ENCODE measurements at regions not wholly inside any gene's neighbourhood (a gene's known extent, or its start where the extent isn't known, plus 50 kb on each side); places are given as distances from the start of the nearest gene placed in this dataset.

- H3K27ac Mint-ChIP-seq = no peak overlapping the region
- H3K36me3 ChIP-seq (ENCODE audit: control insufficient read depth, insufficient read depth, low read length) = no peaks in the 10 kb centered on the region
- H3K9me3 Mint-ChIP-seq = peaks cover 5% of the 10 kb centered on the region
- H3K4me1 ChIP-seq (ENCODE audit: control insufficient read depth, insufficient read depth, low read length) = no peaks in the 10 kb centered on the region
- no peaks in the 10 kb centered on the region for H3K27me3 ChIP-seq (ENCODE audit: control insufficient read depth, insufficient read depth, low read length, poor library complexity, severe bottlenecking)
- H3K36me3 Mint-ChIP-seq (ENCODE audit: low read depth) = no peaks in the 10 kb centered on the region
- no peak overlapping the region for H3K27ac ChIP-seq (ENCODE audit: low read depth, low read length)
- H3K4me1 Mint-ChIP-seq = no peaks in the 10 kb centered on the region
- no peak for DNase-seq
- no peak for TF ChIP-seq CTCF (conservative IDR thresholded peaks at IDR 0.05)
- H3K27me3 Mint-ChIP-seq (ENCODE audit: insufficient read depth) = no peaks in the 10 kb centered on the region
- 92 to 95% methylated on average over 2 to 4 of the region's 5 CpGs for WGBS, 2 experiments (ENCODE audit: insufficient coverage in 1 of 2, insufficient read length in 1 of 2)
- H3K4me3 ChIP-seq (ENCODE audit: low read length) = no peak overlapping the region
- H3K4me3 Mint-ChIP-seq = no peak overlapping the region
- H3K9ac ChIP-seq (ENCODE audit: extremely low read depth, low read length, poor library complexity, severe bottlenecking) = no peak overlapping the region
- H3K9me3 ChIP-seq (ENCODE audit: control insufficient read depth, low read length) = peaks cover 6% of the 10 kb centered on the region
These were observed 177.1 kb upstream of the TRIM24 start for GRCh38 chr7:138282997-138283396.

GRCh38 chr7:138285129-138285528 is 174.9 kb upstream of the TRIM24 start:
- no peak overlapping the region for H3K27ac Mint-ChIP-seq
- Histone ChIP-seq H3K27ac (ENCODE audit: low read depth, low read length) (no peak overlapping the region), H3K4me3 (ENCODE audit: low read length) (no peak overlapping the region), H3K27me3 (ENCODE audit: control insufficient read depth, insufficient read depth, low read length, poor library complexity, severe bottlenecking) (no peaks in the 10 kb centered on the region), H3K36me3 (ENCODE audit: control insufficient read depth, insufficient read depth, low read length) (no peaks in the 10 kb centered on the region), H3K9ac (ENCODE audit: extremely low read depth, low read length, poor library complexity, severe bottlenecking) (no peak overlapping the region), H3K9me3 (ENCODE audit: control insufficient read depth, low read length) (peaks cover 27% of the 10 kb centered on the region), H3K4me1 (ENCODE audit: control insufficient read depth, insufficient read depth, low read length) (no peaks in the 10 kb centered on the region)
- TF ChIP-seq CTCF (conservative IDR thresholded peaks at IDR 0.05) = no peak
- no peaks in the 10 kb centered on the region for H3K4me1 Mint-ChIP-seq
- H3K9me3 Mint-ChIP-seq = peaks cover 16% of the 10 kb centered on the region
- H3K27me3 Mint-ChIP-seq (ENCODE audit: insufficient read depth) = no peaks in the 10 kb centered on the region
- H3K4me3 Mint-ChIP-seq = no peak overlapping the region
- no peak for DNase-seq
- 94% methylated on average over 1 of the region's 1 CpG; no CpG with 5 or more reads in 1 of the 2 experiments for WGBS, 2 experiments (ENCODE audit: insufficient coverage in 1 of 2, insufficient read length in 1 of 2)
- H3K36me3 Mint-ChIP-seq (ENCODE audit: low read depth) = peaks cover 3% of the 10 kb centered on the region

- 80 to 91% methylated on average over 1 to 3 of the region's 3 CpGs for WGBS, 2 experiments (ENCODE audit: insufficient coverage in 1 of 2, insufficient read length in 1 of 2)
These were observed 173.2 kb upstream of the TRIM24 start for GRCh38 chr7:138286846-138287245.

More at GRCh38 chr7:138286846-138287245, 173.2 kb upstream of the TRIM24 start:
- H3K27me3 Mint-ChIP-seq (ENCODE audit: insufficient read depth) = no peaks in the 10 kb centered on the region
- DNase-seq = no peak
- H3K9me3 Mint-ChIP-seq = peaks cover 28% of the 10 kb centered on the region
- Histone ChIP-seq H3K27ac (ENCODE audit: low read depth, low read length) (no peak overlapping the region), H3K9ac (ENCODE audit: extremely low read depth, low read length, poor library complexity, severe bottlenecking) (no peak overlapping the region), H3K36me3 (ENCODE audit: control insufficient read depth, insufficient read depth, low read length) (no peaks in the 10 kb centered on the region), H3K9me3 (ENCODE audit: control insufficient read depth, low read length) (peaks cover 37% of the 10 kb centered on the region), H3K4me3 (ENCODE audit: low read length) (no peak overlapping the region), H3K4me1 (ENCODE audit: control insufficient read depth, insufficient read depth, low read length) (no peaks in the 10 kb centered on the region), H3K27me3 (ENCODE audit: control insufficient read depth, insufficient read depth, low read length, poor library complexity, severe bottlenecking) (no peaks in the 10 kb centered on the region)
- H3K36me3 Mint-ChIP-seq (ENCODE audit: low read depth) = peaks cover 3% of the 10 kb centered on the region
- no peaks in the 10 kb centered on the region for H3K4me1 Mint-ChIP-seq
- H3K27ac Mint-ChIP-seq = no peak overlapping the region
- no peak for TF ChIP-seq CTCF (conservative IDR thresholded peaks at IDR 0.05)
- H3K4me3 Mint-ChIP-seq = no peak overlapping the region

Data from endodermal cell (in vitro differentiated cells).